K562 (cell line): ENCODE measurements at regions not wholly inside any gene's neighbourhood (a gene's known extent, or its start where the extent isn't known, plus 50 kb on each side); places are given as distances from the start of the nearest gene placed in this dataset.

Experiments
- ATAC-seq: fragments of 200-7000 bp; cut with Tn5 transposase; 3 replicates; pipeline ENCODE4 v1.9.1; 2020; ENCODE audit warnings: moderate library complexity
- BruUV-seq: library from RNA; stranded (reverse); fragments of 400-500 nt; replicated peaks from 2 replicates; lab custom pipeline; 2021; lab: Mats Ljungman, UMichigan
- CTCF ChIA-PET: fragments of 300-600 bp; formaldehyde crosslinking; extraction: SDS; loops from one replicate; lab custom pipeline; 2021; ENCODE audit warnings: low intra/inter-chr PET ratio; lab: Yijun Ruan, JAX
- POLR2A ChIA-PET: fragments of 300-600, 350-650 bp; sonication (Branson Sonifier 250); formaldehyde crosslinking; extraction: SDS; loops from one replicate; lab custom pipeline; 2021; ENCODE audit warnings: antibody characterized with exemption, inconsistent platforms; lab: Yijun Ruan, JAX
- DNase-seq, 4 experiments: peaks; one replicate each; pipeline versions ENCODE4 v3.0.0 to v3.0.0-alpha.2; 2011 to 2018; ENCODE audit warnings: low spot score in 3 of 4, mixed read lengths in 3 of 4; ENCODE audit errors: extremely low read depth in 1 of 4
- FAIRE-seq: peaks from 2 replicates; lab custom pipeline; 2011; peaks lifted over from hg19 to GRCh38; lab: Jason Lieb, UNC
- H2AFZ ChIP-seq: 2 replicates; pipeline ENCODE4 v1.6.0; 2011; ENCODE audit warnings: low read depth, low read length, control low read depth, inconsistent platforms
- H3K27ac ChIP-seq: fragments of 200-600 bp; 3 replicates; pipeline ENCODE4 v1.8.0; 2011; ENCODE audit warnings: low read depth, mild to moderate bottlenecking, control low read depth, inconsistent platforms, low read length, moderate library complexity, mixed read lengths; ENCODE audit errors: extremely low read depth
- H3K27me3 ChIP-seq, 2 experiments: fragments of 300-600 bp in 1 of 2; 2 replicates in 1 of 2; 3 replicates in 1 of 2; pipeline versions ENCODE4 v1.6.0 to v1.8.0; 2011; ENCODE audit warnings: inconsistent platforms in 2 of 2, low read length in 2 of 2, mild to moderate bottlenecking in 1 of 2, mixed read lengths in 1 of 2, moderate library complexity in 1 of 2; ENCODE audit not compliant: control insufficient read depth in 2 of 2, insufficient read depth in 2 of 2
- H3K36me3 ChIP-seq: fragments of 300-600 bp; 3 replicates; pipeline ENCODE4 v1.8.0; 2011; ENCODE audit warnings: mild to moderate bottlenecking, low read length, inconsistent platforms; ENCODE audit not compliant: control insufficient read depth, insufficient read depth
- H3K4me1 ChIP-seq, 2 experiments: fragments of 200-600 bp in 1 of 2; replicated peaks in 1 of 2; 2 replicates in 1 of 2; 3 replicates in 1 of 2; pipeline versions ENCODE4 v1.5.1 to v1.8.0; 2011; ENCODE audit warnings: inconsistent platforms in 2 of 2, low read length in 2 of 2, mild to moderate bottlenecking in 1 of 2, mixed read lengths in 1 of 2, moderate library complexity in 1 of 2; ENCODE audit not compliant: control insufficient read depth in 2 of 2, insufficient read depth in 2 of 2
- H3K4me2 ChIP-seq: 2 replicates; pipeline ENCODE4 v1.6.1; 2011; ENCODE audit warnings: low read length, control low read depth, inconsistent platforms, mixed read lengths; ENCODE audit not compliant: insufficient read depth
- H3K4me3 ChIP-seq: fragments of 200-600 bp; sonication (generic), shearing (Covaris generic); 2 replicates; pipeline ENCODE4 v1.5.1; 2016; ENCODE audit warnings: control low read depth, inconsistent platforms
- H3K79me2 ChIP-seq: fragments of 200-600 bp; 3 replicates; pipeline ENCODE4 v1.8.0; 2011; ENCODE audit warnings: low read length, inconsistent platforms; ENCODE audit not compliant: control insufficient read depth, insufficient read depth
- H3K9ac ChIP-seq, 2 experiments: 2 replicates each; pipeline versions ENCODE4 v1.6.0 to v1.6.1; 2011; ENCODE audit warnings: low read depth in 2 of 2, low read length in 2 of 2, control low read depth in 1 of 2, inconsistent platforms in 1 of 2, mild to moderate bottlenecking in 1 of 2, mixed read lengths in 1 of 2; ENCODE audit not compliant: insufficient read depth in 1 of 2
- H3K9me1 ChIP-seq: one replicate; pipeline ENCODE4 v1.6.0; 2011; ENCODE audit warnings: inconsistent platforms, mild to moderate bottlenecking, low read length, moderate library complexity; ENCODE audit not compliant: control insufficient read depth, insufficient read depth
- H3K9me3 ChIP-seq: replicated peaks from 2 replicates; pipeline ENCODE4 v1.5.1; 2011; ENCODE audit warnings: low read depth, low read length, inconsistent platforms; ENCODE audit not compliant: control insufficient read depth, insufficient read depth
- H4K20me1 ChIP-seq: replicated peaks from 2 replicates; pipeline ENCODE4 v1.6.1; 2011; ENCODE audit warnings: low read length, inconsistent platforms, mixed read lengths; ENCODE audit not compliant: control insufficient read depth, insufficient read depth
- BRF1 ChIP-seq: IDR thresholded peaks from 3 replicates; pipeline ENCODE4 v1.6.1; 2011; ENCODE audit warnings: borderline replicate concordance, mild to moderate bottlenecking; ENCODE audit not compliant: insufficient read length; ENCODE audit errors: extremely low read depth
- CCAR2 ChIP-seq: fragments of 200-400 bp; formaldehyde crosslinking; IDR thresholded peaks from 2 replicates; pipeline ENCODE4 v1.6.1; 2017; ENCODE audit warnings: mild to moderate bottlenecking, low read depth, low read length
- HCFC1 ChIP-seq: IDR thresholded peaks from 2 replicates; pipeline ENCODE4 v1.6.1; 2012; ENCODE audit warnings: low read depth, low read length, improper control_type of control experiment
- NFYB ChIP-seq: IDR thresholded peaks from 2 replicates; pipeline ENCODE4 v1.6.1; 2011; ENCODE audit warnings: mild to moderate bottlenecking, moderate library complexity; ENCODE audit not compliant: insufficient read length; ENCODE audit errors: extremely low read depth
- ZNF121 ChIP-seq: sonication (generic); formaldehyde crosslinking; conservative IDR thresholded peaks from 2 replicates; pipeline ENCODE4 v1.8.0; 2022; ENCODE audit warnings: missing genetic modification reagents
- in situ Hi-C: fragments of 300-500 bp; cut with MboI; formaldehyde crosslinking; loops from 4 replicates; pipeline ENCODE4 v1.15.0; 2018; ENCODE audit warnings: inconsistent platforms, mixed read lengths
- intact Hi-C: fragments of 100-400 bp; cut with micrococcal nuclease; formaldehyde crosslinking; loops from 2 replicates; pipeline ENCODE4 v1.14.2; 2022
- TF ChIP-seq, protein P1 (sequence below), 2 experiments: fragments of 450-650 bp; formaldehyde crosslinking in 1 of 2; IDR thresholded peaks; 2 replicates each; pipeline versions ENCODE4 v1.4.0 to v1.6.1; 2014 to 2020; ENCODE audit warnings: mild to moderate bottlenecking in 2 of 2, borderline replicate concordance in 1 of 2, low read depth in 1 of 2
- TF ChIP-seq, protein P2 (sequence below), 2 experiments: IDR thresholded peaks in 1 of 2; conservative IDR thresholded peaks in 1 of 2; 2 replicates each; pipeline ENCODE4 v1.6.1; 2016; ENCODE audit warnings: low read depth in 2 of 2, mild to moderate bottlenecking in 1 of 2, missing compliant biosample characterization in 1 of 2, missing genetic modification characterization in 1 of 2, moderate library complexity in 1 of 2

DNA sequence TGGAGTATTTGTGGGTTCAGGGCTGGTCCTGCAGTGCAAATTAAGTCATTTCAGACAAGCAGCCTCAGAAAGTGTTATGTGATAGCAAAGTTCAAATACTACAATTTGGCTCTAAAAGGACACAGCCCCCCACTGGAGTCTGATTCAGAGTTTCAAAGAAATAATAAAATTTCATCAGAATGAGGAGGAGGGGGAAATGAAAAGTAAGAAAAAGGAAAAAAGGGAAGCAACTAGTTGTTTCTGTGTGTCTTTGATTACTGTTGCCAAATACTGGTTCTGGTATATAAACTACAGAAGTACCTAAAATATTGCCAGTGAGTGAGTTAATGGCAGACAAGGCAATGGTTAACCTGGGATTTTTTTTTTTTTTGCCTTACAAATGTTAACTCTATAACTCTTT is 773.9 kb downstream of the BCL11A start:
- CTCF ChIA-PET: no interaction called here
- Histone ChIP-seq H3K4me1 (no peaks in the 10 kb centered on the region), H3K4me2 (no peak overlapping the region), H2AFZ (no peak overlapping the region), H3K27ac (no peak overlapping the region), H3K36me3 (no peaks in the 10 kb centered on the region), H3K79me2 (no peaks in the 10 kb centered on the region), H3K9me3 (no peaks in the 10 kb centered on the region), H3K9me1 (no peaks in the 10 kb centered on the region), H4K20me1 (no peaks in the 10 kb centered on the region), H3K4me3 (no peak overlapping the region), H3K9ac (no peak overlapping the region), H3K27me3 (no peaks in the 10 kb centered on the region)
- POLR2A ChIA-PET: no interaction called here
- intact Hi-C loops: no loop called here
- DNase-seq (no peak), FAIRE-seq (no peak), ATAC-seq (no peak)
- BruUV-seq: no TSS peak
- in situ Hi-C loops: no loop called here
- TF ChIP-seq ZNF121 (CRISPR knock-in tag) (no peak), CCAR2 (no peak), HCFC1 (no peak), BRF1 (no peak), NFYB (no peak)
- TF ChIP-seq, protein P1, sequence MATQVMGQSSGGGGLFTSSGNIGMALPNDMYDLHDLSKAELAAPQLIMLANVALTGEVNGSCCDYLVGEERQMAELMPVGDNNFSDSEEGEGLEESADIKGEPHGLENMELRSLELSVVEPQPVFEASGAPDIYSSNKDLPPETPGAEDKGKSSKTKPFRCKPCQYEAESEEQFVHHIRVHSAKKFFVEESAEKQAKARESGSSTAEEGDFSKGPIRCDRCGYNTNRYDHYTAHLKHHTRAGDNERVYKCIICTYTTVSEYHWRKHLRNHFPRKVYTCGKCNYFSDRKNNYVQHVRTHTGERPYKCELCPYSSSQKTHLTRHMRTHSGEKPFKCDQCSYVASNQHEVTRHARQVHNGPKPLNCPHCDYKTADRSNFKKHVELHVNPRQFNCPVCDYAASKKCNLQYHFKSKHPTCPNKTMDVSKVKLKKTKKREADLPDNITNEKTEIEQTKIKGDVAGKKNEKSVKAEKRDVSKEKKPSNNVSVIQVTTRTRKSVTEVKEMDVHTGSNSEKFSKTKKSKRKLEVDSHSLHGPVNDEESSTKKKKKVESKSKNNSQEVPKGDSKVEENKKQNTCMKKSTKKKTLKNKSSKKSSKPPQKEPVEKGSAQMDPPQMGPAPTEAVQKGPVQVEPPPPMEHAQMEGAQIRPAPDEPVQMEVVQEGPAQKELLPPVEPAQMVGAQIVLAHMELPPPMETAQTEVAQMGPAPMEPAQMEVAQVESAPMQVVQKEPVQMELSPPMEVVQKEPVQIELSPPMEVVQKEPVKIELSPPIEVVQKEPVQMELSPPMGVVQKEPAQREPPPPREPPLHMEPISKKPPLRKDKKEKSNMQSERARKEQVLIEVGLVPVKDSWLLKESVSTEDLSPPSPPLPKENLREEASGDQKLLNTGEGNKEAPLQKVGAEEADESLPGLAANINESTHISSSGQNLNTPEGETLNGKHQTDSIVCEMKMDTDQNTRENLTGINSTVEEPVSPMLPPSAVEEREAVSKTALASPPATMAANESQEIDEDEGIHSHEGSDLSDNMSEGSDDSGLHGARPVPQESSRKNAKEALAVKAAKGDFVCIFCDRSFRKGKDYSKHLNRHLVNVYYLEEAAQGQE (IDR thresholded peaks at IDR 0.05; ENCODE audit: borderline replicate concordance): no peak
- TF ChIP-seq, protein P1 (CRISPR knock-in tag; IDR thresholded peaks at IDR 0.05; ENCODE audit: low read depth): no peak
- TF ChIP-seq, protein P2, sequence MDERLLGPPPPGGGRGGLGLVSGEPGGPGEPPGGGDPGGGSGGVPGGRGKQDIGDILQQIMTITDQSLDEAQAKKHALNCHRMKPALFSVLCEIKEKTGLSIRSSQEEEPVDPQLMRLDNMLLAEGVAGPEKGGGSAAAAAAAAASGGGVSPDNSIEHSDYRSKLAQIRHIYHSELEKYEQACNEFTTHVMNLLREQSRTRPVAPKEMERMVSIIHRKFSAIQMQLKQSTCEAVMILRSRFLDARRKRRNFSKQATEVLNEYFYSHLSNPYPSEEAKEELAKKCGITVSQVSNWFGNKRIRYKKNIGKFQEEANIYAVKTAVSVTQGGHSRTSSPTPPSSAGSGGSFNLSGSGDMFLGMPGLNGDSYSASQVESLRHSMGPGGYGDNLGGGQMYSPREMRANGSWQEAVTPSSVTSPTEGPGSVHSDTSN (CRISPR knock-in tag; IDR thresholded peaks at IDR 0.05; ENCODE audit: low read depth): no peak
- TF ChIP-seq, protein P2 (tag; conservative IDR thresholded peaks at IDR 0.05; ENCODE audit: low read depth): no peak
